Stimulated activated CD8-positive, alpha-beta memory T cell treated with anti-CD3 and anti-CD28 coated beads, Interleukin-7, amount 100 ng/mL, for 1 hour (primary cell): ENCODE measurements at regions not wholly inside any gene's neighbourhood (a gene's known extent, or its start where the extent isn't known, plus 50 kb on each side); places are given as distances from the start of the nearest gene placed in this dataset.
"Not testable (repeated sequence)": the region's sequence is repeated elsewhere in the genome, so short reads cannot be mapped to it uniquely, and the experiment has no call there.

Source experiments
- DNase-seq, 2 donors: peaks; one replicate each; pipeline ENCODE4 v3.0.0-alpha.2; 2020; ENCODE audit warnings: low read depth in 2 of 2

- no peak for DNase-seq
Observed at GRCh38 chrX:39399387-39399786, 598.1 kb downstream of the MID1IP1 start.

DNA sequence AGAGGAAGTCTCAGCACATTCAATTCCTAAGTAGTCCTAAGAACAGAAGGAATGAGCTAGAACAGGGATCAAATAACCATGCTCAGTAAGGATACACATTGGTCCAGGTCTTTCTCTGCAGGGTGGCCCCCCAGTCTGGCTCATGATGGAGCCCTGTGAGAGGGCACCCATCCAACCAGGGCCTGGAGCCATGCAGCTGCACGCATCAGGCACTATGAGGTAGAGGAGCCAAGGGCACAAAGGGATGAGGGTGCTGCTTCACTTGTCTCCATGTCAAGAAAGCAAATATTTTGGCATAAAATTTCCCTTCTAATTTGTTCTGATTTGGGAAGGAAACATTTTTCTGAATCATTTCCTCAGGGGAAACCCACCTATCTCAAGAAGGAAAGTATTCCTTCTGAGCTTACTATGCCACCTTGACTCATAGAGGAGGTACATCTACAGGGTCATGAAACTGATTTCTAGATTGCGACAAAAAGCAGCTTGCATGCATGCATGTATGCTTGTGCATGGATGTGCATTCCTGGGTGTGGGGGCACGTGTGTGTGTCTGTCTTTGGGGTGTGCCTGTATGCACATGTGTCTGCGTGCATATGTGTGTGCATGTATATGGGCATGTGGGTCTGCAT lies 600.3 kb downstream of the MID1IP1 start:
- DNase-seq, result no peak

GRCh38 chrX:39402158-39402557 lies 600.9 kb downstream of the MID1IP1 start:
- no peak for DNase-seq

GRCh38 chrX:39406799-39407198 lies 605.5 kb downstream of the MID1IP1 start:
- no peak for DNase-seq

- DNase-seq, result no peak
Observed at GRCh38 chrX:39409246-39409917, 608.1 kb downstream of the MID1IP1 start.

- no peak for DNase-seq
Observed at GRCh38 chrX:39414290-39414854, 613.1 kb downstream of the MID1IP1 start.

- no peak for DNase-seq
Observed at GRCh38 chrX:39416547-39417260, 615.4 kb downstream of the MID1IP1 start.

GRCh38 chrX:39418254-39418704 lies 617.0 kb downstream of the MID1IP1 start:
- no peak for DNase-seq

DNA sequence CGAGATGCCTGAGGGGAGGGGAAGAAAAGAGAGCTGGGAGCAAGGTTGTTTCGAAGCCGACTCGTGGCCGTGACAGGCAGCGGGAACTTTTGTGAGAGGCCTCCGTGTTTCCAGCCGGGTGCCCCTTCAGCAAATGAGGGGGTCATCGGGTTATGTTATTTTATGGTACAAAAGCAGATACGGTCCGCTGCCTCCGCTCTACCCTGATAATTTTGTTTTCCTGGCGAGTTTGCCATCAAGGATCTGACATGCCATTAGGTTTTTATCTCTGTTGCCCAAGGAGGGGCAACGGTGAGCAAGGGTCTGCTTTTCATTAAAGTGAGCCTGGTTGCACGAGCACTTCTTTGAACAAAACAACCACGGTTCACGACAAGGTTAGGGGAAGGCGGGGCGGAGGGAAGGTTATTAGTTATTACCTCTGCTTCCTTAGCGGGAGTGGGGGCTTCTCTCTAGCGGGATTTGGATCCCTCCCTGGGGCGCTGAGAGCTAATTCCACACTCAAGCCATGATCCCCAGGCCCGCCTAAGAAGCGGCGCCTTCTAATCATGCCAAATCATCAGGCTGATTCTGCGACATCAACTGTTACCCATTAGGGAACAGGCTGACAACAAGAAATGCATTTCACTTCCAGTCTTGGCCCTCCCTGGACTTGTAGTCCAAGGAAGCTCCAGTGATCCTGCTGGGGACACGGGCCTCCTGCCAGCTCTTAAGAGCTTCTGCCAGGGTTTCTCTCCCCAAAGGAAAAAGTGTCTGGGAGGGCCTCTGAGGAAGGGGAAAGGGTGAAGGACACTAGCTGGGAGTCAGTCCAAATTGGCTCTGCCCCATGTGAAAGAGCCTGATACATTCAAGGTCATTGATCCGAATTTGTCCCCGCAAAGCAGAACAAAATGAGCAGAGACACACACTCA lies 617.7 kb downstream of the MID1IP1 start:
- DNase-seq, result no peak

GRCh38 chrX:39421006-39421405 lies 619.7 kb downstream of the MID1IP1 start:
- DNase-seq, result no peak

DNA sequence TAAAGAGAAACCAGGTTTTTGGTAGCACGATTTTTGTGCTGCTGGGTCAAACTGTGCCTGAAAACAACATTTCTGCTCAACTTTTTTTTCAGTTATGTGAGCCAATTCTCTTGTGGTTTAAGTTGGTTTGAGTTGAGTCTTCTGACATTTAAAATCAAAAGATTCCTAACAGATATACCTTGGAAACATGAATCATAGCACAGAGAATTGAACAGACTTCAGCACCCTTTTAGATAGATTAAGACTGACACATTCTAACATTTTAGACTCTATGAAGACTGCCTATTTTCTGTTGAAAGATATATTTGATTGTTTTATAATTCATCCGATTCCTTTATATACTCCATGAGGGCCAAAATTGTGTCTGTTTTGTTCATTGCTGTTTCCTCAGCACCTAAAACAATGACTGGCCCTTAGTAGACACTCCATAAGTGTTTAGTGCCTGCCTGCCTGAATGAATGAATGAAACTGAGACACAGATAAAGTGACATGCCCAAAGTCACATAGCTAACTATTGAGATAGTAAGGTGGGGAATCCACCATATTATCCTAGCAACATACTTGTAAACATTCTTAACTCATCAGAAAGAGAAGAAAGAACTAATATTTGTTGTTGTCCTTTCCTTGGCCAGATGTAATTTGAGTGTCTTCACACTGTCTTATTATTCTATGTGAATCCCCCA lies 624.0 kb downstream of the MID1IP1 start:
- DNase-seq, result no peak

DNA sequence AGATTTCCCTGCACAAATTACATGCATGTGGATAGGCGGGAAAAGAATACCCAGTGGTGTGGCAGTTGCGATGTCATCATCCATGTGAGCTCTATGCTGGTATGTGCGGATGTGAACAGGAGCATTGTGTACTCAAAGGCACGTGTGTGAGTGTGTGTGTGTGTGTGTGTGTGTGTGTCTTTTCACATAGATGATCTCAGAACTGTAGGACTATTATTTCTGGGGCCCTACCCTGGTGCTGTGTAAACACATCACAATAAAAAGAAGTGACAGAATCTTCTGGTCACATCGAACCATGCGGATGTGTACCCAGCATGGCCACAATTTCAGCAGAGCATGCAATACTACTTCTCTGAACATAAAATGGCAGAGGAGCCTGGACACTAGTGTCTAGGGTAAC lies 624.8 kb downstream of the MID1IP1 start:
- no peak for DNase-seq

- no peak for DNase-seq
Observed at GRCh38 chrX:39427492-39427891, 626.2 kb downstream of the MID1IP1 start.

- no peak for DNase-seq
Observed at GRCh38 chrX:39427906-39428305, 626.6 kb downstream of the MID1IP1 start.

- no peak for DNase-seq
Observed at GRCh38 chrX:39430551-39430950, 629.3 kb downstream of the MID1IP1 start.

DNA sequence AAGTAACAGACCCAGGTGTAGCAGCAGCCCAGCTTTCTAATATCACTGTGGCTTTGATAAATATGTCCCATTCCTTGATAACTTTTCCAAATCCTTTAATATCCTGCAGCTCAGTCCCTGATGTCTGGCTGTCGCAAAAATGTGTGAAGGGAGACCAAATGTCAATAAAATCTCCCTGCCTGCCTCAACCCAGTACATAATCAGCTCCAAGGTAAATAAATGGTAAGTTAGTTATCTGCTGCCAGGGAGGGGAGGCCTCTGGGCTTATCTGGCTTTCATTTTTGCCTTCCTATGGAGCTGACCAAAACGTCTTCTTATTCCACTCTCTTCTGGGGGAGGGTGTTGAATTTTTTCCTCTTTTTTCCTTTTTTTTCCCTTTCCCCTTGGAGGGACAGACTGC lies 630.6 kb downstream of the MID1IP1 start:
- no peak for DNase-seq

- not testable (repeated sequence) for DNase-seq
Observed at GRCh38 chrX:39434671-39435070, 633.4 kb downstream of the MID1IP1 start.

DNA sequence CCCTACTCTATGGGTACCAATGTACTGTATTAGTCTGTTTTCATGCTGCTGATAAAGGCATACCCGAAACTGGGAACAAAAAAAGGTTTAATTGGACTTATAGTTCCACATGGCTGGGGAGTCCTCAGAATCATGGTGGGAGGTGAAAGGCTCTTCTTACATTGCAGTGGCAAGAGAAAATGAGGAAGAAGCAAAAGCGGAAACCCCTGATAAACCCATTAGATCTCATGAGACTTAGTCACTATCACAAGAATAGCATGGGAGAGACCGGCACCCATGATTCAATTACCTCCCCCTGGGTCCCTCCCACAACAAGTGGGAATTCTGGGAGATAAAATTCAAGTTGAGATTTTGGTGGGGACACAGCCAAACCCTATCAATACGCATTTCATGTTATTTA lies 635.3 kb downstream of the MID1IP1 start:
- DNase-seq, result not testable (repeated sequence)

- DNase-seq, result no peak
Observed at GRCh38 chrX:39437670-39438441, 636.6 kb downstream of the MID1IP1 start.
